Daoy (cell line): ENCODE measurements at regions not wholly inside any gene's neighbourhood (a gene's known extent, or its start where the extent isn't known, plus 50 kb on each side); places are given as distances from the start of the nearest gene placed in this dataset.

ENCODE experiments used
- DNase-seq: peaks from one replicate; pipeline ENCODE4 v3.0.0-alpha.2; 2015; ENCODE audit warnings: low read depth

GRCh38 chr13:109595471-109595870, 190.9 kb downstream of the IRS2 start:
- no peak for DNase-seq

- no peak for DNase-seq
Measured at GRCh38 chr13:109593230-109593629, 193.2 kb downstream of the IRS2 start.

- DNase-seq: no peak
Measured at GRCh38 chr13:109592770-109593169, 193.6 kb downstream of the IRS2 start.

DNA sequence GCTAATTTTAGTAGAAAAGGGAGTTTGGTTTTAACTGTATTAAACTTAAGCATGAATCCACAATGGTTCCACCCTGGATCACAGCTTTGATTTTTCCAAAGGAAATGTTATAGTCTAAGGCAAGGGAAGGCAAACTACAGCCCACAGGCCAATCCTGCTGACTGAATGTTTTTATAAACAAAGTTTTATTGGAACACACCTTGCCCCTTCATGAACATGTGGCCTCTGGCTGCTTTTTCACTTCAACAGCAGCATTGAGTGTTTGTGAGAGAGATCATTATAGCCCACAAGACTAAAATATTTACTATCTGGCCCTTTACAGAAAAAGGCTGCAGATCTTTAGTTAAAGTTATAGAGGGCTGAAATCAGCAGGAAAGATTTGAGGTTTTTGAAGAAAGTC, 198.7 kb downstream of the IRS2 start:
- no peak for DNase-seq

DNA sequence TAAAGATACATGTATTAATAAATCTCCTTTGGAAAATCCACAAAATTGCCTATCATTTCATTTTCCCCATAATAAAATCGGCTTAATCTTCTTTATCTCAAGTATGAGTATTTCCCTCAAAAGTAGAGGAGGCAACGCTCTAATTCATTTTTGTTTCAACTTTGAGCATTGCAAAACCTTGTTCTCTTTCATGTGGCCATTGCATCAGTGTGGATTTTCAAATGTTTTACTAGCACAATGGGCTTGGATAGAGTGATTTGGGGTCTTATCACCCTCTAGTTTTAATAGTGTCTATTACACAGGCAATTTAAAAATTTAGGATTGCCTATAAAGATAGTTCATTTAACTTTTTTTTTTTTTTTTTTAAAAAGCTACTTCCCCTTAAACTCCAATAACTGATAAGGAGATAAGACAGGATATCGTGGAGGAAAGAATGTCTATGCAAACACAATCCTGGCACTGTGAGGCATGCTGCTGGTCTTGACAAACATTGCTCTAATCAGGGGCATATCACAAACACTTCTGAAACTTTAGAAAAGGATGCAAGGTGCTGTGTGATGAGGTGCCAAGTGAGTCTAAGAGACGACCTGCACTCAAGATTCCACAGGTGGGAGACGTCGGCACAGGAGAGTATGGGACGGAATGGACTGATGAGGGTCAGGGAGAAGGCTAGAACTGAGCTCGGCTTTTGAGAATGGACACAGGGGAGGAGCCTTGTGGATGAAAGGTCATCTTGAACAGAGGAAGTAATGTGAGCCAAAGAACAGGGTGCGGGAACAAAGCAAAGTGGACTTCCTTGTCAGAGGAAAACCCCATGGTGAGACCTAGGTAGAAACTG, 199.7 kb downstream of the IRS2 start:
- DNase-seq: no peak

GRCh38 chr13:109584844-109585361, 201.5 kb downstream of the IRS2 start:
- DNase-seq: no peak

- no peak for DNase-seq
Measured at GRCh38 chr13:109577191-109577700, 209.1 kb downstream of the IRS2 start.

- DNase-seq: no peak
Measured at GRCh38 chr13:109576331-109576813, 210.0 kb downstream of the IRS2 start.

GRCh38 chr13:109575821-109576220, 210.6 kb downstream of the IRS2 start:
- DNase-seq: no peak

- no peak for DNase-seq
Measured at GRCh38 chr13:109572389-109572788, 214.0 kb downstream of the IRS2 start.

DNA sequence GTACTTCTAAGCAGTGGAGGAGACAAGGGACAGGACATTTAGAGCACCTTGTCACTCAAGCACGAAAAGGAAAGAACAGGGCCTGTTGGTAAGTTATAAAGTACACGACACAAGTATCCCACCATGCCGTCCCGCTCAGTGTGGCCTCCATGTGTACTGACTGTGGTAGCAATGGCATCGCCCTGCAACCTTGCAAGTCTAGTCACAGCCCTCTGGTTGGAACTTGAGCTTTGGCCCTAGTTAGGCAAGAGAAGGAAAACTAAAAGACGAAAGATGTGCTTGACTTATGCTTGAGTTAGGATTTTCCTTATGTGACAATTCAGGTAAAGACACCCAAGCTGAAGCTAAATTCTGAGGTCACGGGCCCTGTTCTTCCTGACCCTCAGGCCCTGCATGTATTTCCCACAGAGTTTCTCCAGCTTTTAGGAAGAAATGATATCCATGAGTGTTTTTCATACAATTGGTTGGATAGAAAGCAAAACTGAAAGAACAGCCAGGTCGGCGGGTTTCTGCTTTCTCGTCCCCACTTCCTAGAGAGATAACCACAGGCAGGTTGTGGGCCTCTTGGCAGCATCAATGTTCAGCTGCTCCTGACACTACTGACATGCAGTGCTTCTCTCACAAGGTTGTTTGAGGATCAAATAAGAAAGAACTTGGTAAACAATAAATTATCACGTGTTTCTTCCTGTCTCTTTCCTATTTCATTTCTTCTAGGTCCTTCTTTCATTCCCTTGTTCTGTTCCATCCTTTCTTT, 216.2 kb downstream of the IRS2 start:
- DNase-seq: no peak

- no peak for DNase-seq
Measured at GRCh38 chr13:109568339-109568818, 218.0 kb downstream of the IRS2 start.

- DNase-seq: no peak
Measured at GRCh38 chr13:109567315-109567714, 219.1 kb downstream of the IRS2 start.

GRCh38 chr13:109565877-109566276, 220.5 kb downstream of the IRS2 start:
- no peak for DNase-seq

GRCh38 chr13:109548374-109548773, 238.0 kb downstream of the IRS2 start:
- no peak for DNase-seq

DNA sequence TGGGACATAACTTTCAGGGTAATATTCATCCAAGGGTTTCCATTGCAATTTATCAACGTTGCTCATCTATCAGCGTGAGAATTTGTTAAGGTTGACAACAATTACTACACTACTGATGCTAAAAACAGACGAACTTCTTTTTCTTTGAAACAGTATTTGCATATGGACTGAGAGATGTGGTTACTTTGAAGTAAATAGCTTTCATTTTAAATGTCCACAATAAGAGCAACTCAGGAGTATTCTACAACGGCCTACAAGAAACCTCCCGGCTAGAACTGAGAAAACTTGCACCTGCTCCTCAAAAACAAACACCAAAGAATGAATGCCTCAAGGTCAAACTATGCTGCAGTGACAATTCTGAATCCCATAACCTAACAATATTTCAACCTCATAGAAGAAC, 238.4 kb downstream of the IRS2 start:
- no peak for DNase-seq

GRCh38 chr13:109545931-109546330, 240.5 kb downstream of the IRS2 start:
- DNase-seq: no peak

DNA sequence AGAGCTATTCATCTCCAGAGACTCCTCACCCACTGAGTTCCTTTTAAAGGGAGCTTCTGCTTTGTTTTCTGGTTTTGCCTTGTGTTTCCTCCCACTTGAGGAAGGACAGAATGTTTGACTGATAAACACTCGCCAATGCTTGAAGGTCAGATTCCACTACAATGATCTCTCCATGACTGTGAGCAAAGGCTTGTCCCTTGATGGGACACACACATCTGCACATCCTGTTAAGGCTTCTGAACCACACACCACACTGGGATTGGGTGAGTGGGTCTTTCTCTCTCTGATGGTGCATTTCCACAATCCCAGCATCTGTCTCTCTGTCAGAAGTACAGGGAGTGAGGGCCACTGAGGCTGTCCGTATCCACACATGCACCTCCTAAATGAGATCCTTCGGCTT, 245.3 kb downstream of the IRS2 start:
- DNase-seq: no peak

- DNase-seq: no peak
Measured at GRCh38 chr13:109537584-109537983, 248.8 kb downstream of the IRS2 start.

DNA sequence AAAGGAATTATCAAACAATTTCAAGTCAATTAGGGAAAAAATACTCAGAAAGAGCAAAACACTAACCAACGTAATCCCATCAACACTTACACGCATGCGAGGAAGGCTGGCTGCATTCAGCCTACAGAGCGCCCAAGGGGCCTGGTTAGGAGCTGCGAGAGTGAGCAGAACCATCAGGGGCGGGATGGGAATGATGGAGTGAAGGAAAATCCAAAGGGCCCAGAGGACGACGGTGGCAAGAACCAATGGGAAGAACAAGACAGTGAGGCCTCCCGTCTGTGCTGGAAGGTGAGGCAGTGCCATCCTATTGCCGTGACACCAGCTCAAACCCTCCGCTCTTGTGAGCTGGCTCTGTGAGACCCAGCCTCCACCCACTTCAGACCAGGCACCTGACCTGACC, 253.0 kb downstream of the IRS2 start:
- DNase-seq: no peak

DNA sequence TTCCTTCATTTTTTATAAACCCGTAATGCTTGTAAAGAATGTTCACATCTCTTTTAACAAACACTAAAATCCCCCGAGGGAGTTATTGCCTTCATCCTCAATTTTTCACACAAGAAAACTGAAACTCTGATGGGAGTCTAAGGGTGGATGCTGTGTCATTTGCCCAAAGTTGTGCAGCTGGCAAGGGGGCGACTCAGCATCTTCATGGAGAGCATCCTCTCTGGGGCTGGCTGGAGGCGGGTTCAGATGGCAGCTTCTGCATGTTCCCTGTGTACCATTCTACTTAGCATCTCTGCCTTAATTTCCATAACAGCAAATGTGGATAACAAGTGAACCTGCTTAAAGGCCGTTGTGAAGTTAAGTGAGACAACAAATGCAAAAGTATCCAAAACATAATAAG, 256.4 kb downstream of the IRS2 start:
- DNase-seq: no peak

DNA sequence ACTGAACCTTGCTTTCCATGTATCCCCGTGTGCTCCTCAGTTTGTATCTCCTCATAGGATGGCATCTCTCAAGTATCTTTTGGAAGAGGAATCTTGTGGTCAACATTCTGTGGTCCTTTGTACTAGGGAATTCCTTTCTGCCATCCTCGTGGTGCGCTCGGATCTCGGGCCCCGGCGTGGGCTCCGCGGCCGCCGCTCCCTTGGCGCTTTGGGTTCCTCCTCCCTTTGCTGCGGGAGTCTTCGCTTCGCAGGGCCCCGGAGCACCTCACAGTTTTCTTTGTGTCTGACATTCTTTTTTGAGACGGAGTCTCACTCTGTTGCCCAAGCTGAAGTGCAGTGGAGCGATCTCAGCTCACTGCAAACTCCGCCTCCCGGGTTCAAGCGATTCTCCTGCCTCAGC, 264.7 kb downstream of the IRS2 start:
- no peak for DNase-seq
